ENCODE measurements at regions not wholly inside any gene's neighbourhood (a gene's known extent, or its start where the extent isn't known, plus 50 kb on each side); places are given as distances from the start of the nearest gene placed in this dataset.

- Histone ChIP-seq H3K4me3 (ENCODE audit: insufficient read depth, low read depth, low read length) (no peak overlapping the region), H3K14ac (replicated peaks; ENCODE audit: low read depth, low read length) (no peak overlapping the region), H3K4ac (ENCODE audit: low read depth, low read length) (no peak overlapping the region), H3K4me1 (ENCODE audit: control insufficient read depth, insufficient read depth, low read length) (no peaks in the 10 kb centered on the region), H3K9me1 (ENCODE audit: insufficient read depth, low read length) (no peaks in the 10 kb centered on the region), H3K56ac (ENCODE audit: extremely low read depth, insufficient read depth, low read length) (no peak overlapping the region), H3K4me2 (ENCODE audit: low read depth, low read length) (no peak overlapping the region), H3K79me1 (ENCODE audit: low read depth in 1 of 2, low read length in 2 of 2) (no peaks in the 10 kb centered on the region), H3K9me3 (ENCODE audit: control insufficient read depth, insufficient read depth, low read length) (0 out of 2 replicates have a peak, but pooled peaks cover 2% of the 10 kb centered on the region), H3K23ac (ENCODE audit: low read depth, low read length) (no peak overlapping the region), H3K27ac (ENCODE audit: insufficient read depth, low read length) (no peak overlapping the region), H4K20me1 (ENCODE audit: insufficient read depth, low read length) (no peaks in the 10 kb centered on the region), H4K91ac (ENCODE audit: insufficient read depth, low read depth, low read length) (no peak overlapping the region), H2BK20ac (ENCODE audit: low read depth, low read length) (no peak overlapping the region), H3K9ac (ENCODE audit: low read depth, low read length) (no peak overlapping the region), H3K27me3 (ENCODE audit: control insufficient read depth, insufficient read depth, low read length) (no peaks in the 10 kb centered on the region), H2BK120ac (ENCODE audit: low read depth, low read length) (no peak overlapping the region), H2AK5ac (ENCODE audit: low read depth, low read length) (no peak overlapping the region), H3K36me3 (ENCODE audit: control insufficient read depth, insufficient read depth, low read length) (no peaks in the 10 kb centered on the region), H2BK15ac (ENCODE audit: low read depth, low read length) (no peak overlapping the region), H4K5ac (ENCODE audit: low read depth, low read length) (no peak overlapping the region), H4K8ac (ENCODE audit: low read depth in 2 of 2, low read length in 2 of 2) (no peak overlapping the region), H2AFZ (replicated peaks; ENCODE audit: low read length, poor library complexity) (no peak overlapping the region), H2BK5ac (ENCODE audit: low read depth, low read length, poor library complexity, severe bottlenecking) (no peak overlapping the region), H2AK9ac (replicated peaks; ENCODE audit: low read depth, low read length, poor library complexity) (no peak overlapping the region), H3K18ac (ENCODE audit: low read depth, low read length) (no peak overlapping the region)
- POLR2A ChIA-PET (ENCODE audit: unreplicated experiment): no interaction called here
- CTCF ChIA-PET: no interaction called here
- intact Hi-C loops (cut with micrococcal nuclease) (no loop called here), dilution Hi-C loops (cut with HindIII; ENCODE audit: low sequenced_read_pairs, unreplicated experiment) (no loop called here), in situ Hi-C loops (cut with MboI; ENCODE audit: low sequenced_read_pairs) (no loop called here)
- no peak for DNase-seq
- no peak for TF ChIP-seq SMC3 (IDR thresholded peaks at IDR 0.05; ENCODE audit: low read depth, low read length)
- no peak for TF ChIP-seq RCOR1 (IDR thresholded peaks at IDR 0.05; ENCODE audit: insufficient replicate concordance, low read length)
- 0 out of 2 replicates have a peak, but pooled peaks have one; percentile 27 for TF ChIP-seq CEBPB (IDR thresholded peaks at IDR 0.05; ENCODE audit: low read depth, low read length)
- TF ChIP-seq RFX5 (IDR thresholded peaks at IDR 0.05; ENCODE audit: low read depth, low read length): no peak
- BruUV-seq (replicated peaks): no TSS peak
- no CpG with 5 or more reads among the region's 2 CpGs for WGBS, 2 experiments (ENCODE audit: extremely low coverage in 2 of 2, insufficient read length in 1 of 2)
- ATAC-seq (ENCODE audit: low read depth): no peak
Observed at GRCh38 chr10:10233229-10233628, 784.4 kb upstream of the CELF2 start.

Measured in IMR-90 (cell line).